HTR-8/SVneo (cell line): ENCODE measurements at regions not wholly inside any gene's neighbourhood (a gene's known extent, or its start where the extent isn't known, plus 50 kb on each side); places are given as distances from the start of the nearest gene placed in this dataset.
A peak's percentile ranks its signal among the peaks of the same experiment; 100 is the strongest.

Experiments used
- DNase-seq: peaks from one replicate; pipeline ENCODE4 v3.0.0; 2011; ENCODE audit warnings: low spot score, mixed read lengths; ENCODE audit not compliant: insufficient read length
- FAIRE-seq: peaks from 2 replicates; lab custom pipeline; 2011; peaks lifted over from hg19 to GRCh38; lab: Jason Lieb, UNC

- no peak for FAIRE-seq
- no peak for DNase-seq
Observed at GRCh38 chr4:3705236-3705987, 60.8 kb upstream of the ADRA2C start.

GRCh38 chr4:3704669-3705068, 61.5 kb upstream of the ADRA2C start:
- no peak for FAIRE-seq
- DNase-seq, result no peak

DNA sequence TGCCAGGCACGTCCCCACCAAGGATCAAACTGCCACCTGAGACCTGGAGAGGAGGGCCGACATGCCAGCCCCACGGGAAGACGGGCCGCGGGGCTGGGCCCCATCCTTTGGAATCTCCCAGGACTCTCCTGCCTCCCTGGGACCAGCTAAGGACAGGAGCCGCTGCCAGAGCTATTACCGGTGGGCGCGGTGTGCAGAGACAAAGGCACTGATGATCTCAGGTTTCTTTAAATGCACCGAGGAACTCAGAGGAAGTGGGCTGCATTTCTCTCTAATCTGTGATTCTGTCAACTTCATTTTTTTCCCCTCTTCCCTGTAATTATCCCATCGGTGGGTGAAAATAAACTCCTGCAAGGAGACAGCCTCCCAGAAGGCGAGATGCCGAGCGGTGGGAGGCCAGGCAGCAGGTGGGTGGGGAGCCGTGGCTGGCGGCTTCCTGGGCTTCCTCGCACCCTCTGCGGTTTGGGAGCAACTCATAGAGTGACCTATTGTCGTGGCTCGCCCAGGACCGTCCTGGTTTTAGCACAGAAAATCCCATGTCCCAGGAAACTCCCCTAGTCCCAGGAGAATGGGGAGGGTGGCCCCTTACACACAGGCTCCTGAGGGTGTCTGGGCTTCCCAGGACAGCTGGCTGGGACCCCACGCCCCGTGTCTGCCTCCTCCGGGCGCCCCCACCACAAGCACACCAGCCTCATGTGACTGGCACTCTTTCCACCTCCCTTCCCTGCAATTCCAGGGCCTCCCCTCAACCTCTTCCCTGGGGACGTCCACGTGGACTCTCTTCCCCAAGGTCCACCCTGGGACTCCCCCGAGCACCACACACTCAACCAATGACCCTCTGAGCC, 62.3 kb upstream of the ADRA2C start:
- DNase-seq (peak; percentile 25), FAIRE-seq (no peak)

DNA sequence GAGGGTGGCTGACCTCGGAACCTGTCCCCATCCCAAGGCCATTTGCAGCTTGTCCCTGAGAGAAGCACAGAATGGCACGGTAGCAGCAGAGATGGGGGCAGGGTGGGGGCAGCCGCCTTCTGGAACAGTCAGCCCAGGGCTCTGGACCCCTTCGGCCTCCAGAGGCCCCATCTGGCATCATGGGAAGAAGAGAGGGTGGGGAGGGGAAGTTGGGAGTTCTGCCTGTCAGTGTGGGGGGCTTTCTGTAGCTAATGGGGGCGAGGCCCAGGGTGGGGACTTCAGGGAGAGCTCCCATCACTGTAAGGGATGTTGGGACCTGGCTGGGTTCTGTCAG, 62.9 kb upstream of the ADRA2C start:
- DNase-seq (no peak), FAIRE-seq (no peak)

- FAIRE-seq, result no peak
- no peak for DNase-seq
Observed at GRCh38 chr4:3702561-3703221, 63.5 kb upstream of the ADRA2C start.

- FAIRE-seq, result no peak
- DNase-seq, result no peak
Observed at GRCh38 chr4:3701736-3702560, 64.2 kb upstream of the ADRA2C start.

- FAIRE-seq, result no peak
- DNase-seq, result no peak
Observed at GRCh38 chr4:3701271-3701734, 64.9 kb upstream of the ADRA2C start.

DNA sequence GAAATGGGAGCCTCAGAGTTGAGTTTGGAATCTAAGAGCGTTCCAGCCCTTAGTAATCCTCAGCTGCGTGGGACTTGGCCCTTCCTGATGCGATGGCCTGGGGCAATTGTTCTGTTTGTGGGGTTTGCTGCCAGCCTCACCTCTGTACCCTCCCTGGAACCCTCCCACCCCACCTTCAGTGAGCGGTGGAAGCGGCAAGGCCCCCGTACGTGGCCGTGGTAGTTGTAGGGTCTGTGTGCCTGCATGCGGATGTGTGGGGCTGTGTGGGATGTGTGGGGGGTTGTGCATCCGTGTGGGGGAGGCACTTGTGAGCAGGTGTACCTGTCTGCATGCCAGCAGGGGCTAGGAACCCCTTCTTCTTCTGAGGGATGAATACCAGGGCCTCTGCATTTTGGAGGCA, 65.4 kb upstream of the ADRA2C start:
- DNase-seq (no peak), FAIRE-seq (no peak)

DNA sequence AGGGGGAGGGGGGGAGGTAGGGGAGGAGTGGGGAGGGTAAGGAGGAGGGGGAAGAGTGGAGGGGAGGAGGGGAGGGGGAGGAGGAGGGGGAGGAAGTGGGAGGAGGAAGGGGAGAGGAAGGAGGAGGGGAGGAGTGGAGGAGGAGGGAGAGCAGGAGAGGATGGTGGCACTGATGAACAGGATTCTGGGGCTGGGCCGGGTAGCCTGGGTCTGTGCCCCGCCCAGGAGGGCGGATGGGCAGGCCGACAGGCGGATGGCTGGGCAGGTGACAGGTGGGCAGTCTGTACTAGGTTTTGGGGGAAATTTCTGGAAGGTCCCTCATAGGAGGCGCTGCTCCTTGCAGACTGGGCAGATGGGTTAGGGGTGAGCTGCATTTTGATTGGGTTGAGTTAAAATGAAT, 66.0 kb upstream of the ADRA2C start:
- FAIRE-seq (no peak), DNase-seq (no peak)

DNA sequence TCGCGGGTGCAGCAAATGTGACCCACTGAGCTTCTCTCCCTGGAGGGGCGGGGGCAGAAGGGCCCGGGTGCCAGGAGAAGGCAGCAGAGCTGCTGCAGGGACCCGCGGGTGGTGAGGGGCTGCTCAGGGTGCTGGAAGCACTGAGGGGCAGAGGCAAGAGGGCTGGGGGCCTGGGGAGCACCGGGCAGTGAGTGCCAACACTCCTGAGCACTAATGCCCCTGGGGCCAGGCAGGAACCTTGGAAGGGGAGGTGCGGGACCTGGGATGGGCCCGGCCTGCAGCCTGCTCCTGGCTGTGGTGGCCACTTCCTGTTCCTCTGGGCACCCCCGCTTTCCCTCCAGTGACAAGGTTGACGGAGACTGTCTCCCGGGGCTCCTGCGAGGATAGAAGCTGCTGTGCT, 66.5 kb upstream of the ADRA2C start:
- DNase-seq (no peak), FAIRE-seq (no peak)

- FAIRE-seq (no peak), DNase-seq (no peak)
Observed at GRCh38 chr4:3699261-3699660, 66.9 kb upstream of the ADRA2C start.

DNA sequence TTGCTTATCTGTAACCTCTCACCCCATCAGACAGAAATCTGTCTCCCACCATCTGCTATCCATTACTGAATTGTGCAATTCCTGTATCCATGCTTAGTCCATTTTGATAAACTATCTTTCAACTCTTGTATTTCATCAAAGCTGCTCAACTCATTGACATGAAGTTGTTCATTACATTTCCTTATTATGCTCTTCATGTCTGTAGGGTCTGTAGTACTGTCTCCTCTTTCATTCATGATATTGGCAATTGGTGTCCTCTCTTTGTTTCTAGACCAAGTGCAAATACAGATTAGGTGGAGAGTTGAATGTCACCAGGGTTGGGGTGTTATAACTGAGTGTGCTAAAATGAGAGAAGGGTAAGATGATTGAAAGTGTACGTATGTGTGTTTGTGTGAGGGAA, 69.2 kb upstream of the ADRA2C start:
- FAIRE-seq (no peak), DNase-seq (no peak)

GRCh38 chr4:3690551-3691152, 75.5 kb upstream of the ADRA2C start:
- no peak for DNase-seq
- FAIRE-seq, result no peak

GRCh38 chr4:3689576-3690550, 76.3 kb upstream of the ADRA2C start:
- FAIRE-seq (no peak), DNase-seq (no peak)

DNA sequence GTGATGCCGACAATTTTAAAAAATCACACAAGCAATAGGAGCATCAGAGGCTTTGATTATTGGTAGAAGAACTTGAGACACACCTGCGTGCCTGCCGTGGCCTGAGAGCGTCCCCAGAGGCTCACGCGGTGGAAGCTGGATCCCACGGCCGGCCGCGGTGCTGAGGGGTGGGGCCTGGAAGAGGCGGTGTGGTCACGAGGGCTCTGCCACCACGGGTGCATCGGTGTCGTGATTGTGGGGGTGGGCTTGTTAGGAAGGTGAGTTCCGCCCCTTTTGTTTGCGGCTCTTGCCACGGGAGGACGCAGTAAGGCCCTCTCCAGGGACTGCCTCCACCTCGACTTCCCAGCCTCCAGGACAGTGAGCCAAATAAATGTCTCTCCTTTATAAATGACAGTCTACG, 77.2 kb upstream of the ADRA2C start:
- FAIRE-seq, result no peak

GRCh38 chr4:3688018-3688998, 77.9 kb upstream of the ADRA2C start:
- FAIRE-seq, result no peak
- no peak for DNase-seq

More for the DNA sequence above, 77.2 kb upstream of the ADRA2C start:
- no peak for DNase-seq

DNA sequence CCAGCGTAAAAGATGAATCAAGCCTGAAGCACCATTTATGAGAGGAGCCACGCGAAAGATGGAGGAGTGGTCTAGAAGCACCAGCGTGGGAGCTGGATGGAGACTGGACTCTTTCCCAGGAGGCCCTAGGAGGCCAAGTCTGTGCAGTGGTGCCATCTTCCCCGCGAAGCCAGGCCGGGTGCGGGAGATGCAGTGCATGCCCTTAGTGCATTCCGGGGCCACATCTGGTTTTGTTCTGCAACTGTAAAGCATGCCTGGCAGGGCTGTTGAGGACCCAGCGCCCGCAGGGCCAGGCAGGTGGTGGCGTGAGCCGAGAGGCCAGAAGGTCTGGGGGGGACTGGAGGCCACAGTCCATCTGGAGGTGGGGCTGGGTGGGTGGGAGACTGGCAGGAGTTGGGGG, 78.6 kb upstream of the ADRA2C start:
- DNase-seq (no peak), FAIRE-seq (no peak)

GRCh38 chr4:3686753-3687152, 79.4 kb upstream of the ADRA2C start:
- DNase-seq (no peak), FAIRE-seq (no peak)
